ENCODE measurements at regions not wholly inside any gene's neighbourhood (a gene's known extent, or its start where the extent isn't known, plus 50 kb on each side); places are given as distances from the start of the nearest gene placed in this dataset.

DNA sequence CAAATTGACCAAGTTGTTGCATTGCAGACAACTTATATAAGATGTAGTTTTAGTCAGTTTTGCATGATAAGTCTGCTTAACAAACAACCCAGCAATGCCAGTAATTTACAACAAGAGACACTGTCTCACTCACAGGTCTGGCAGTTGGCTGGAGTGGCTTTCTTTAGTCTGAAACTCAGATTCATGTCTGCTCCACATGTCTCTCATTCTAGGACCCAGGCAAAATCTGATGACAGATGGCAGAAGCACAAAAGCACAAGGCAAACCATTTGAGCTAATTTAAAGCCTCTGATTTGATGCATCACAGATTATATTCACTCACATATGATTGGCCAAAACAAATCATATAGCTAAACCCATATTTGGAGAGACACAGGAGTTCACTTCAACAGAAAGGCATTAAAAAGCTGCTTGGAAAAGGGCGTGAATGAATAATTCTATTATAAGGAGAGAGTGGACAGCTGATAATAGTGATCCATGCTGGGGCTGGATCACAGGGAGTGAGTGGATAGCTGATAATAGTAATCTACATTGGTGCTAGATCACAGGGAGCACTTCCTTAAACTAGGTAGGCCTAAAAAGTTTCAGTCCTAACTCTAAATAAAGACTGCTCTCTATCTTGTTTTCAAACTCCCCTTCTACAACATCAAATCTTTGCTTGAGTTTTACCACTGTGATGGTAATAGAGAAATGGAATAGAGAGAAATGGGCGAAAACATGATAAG lies 593.2 kb upstream of the ZNF804A start:
- H3K79me2 ChIP-seq (ENCODE audit: insufficient read depth, low read length) = no peaks in the 10 kb centered on the region
- ATAC-seq = no peak
- ChIA-PET CTCF (no interaction called here), RAD21 (ENCODE audit: low non-redundant PET in 1 of 2, low total read pairs in 2 of 2, uncharacterized antibody in 2 of 2, unreplicated experiment in 2 of 2) (no interaction called here), POLR2A (no interaction called here)
- BruUV-seq (replicated peaks) = no TSS peak
- H3K27me3 ChIP-seq (ENCODE audit: insufficient read depth, low read length) = no peaks in the 10 kb centered on the region
- DNase-seq (ENCODE audit: low read depth, low spot score) = no peak
- no peaks in the 10 kb centered on the region for H3K9me3 ChIP-seq (ENCODE audit: control insufficient read depth in 1 of 2, insufficient read depth in 1 of 2, low read depth in 1 of 2, low read length in 2 of 2)
- no peak overlapping the region for H3K9ac ChIP-seq (ENCODE audit: low read length)
- TF ChIP-seq, protein P1, sequence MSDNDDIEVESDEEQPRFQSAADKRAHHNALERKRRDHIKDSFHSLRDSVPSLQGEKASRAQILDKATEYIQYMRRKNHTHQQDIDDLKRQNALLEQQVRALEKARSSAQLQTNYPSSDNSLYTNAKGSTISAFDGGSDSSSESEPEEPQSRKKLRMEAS (IDR thresholded peaks at IDR 0.05) = no peak
- H3K4me3 ChIP-seq (replicated peaks in 1 of 2; ENCODE audit: low read depth in 1 of 2, low read length in 2 of 2) = no peak overlapping the region
- H3K4me2 ChIP-seq (ENCODE audit: low read length) = no peak overlapping the region
- no peaks in the 10 kb centered on the region for H3K9me2 ChIP-seq (ENCODE audit: insufficient read depth)
- H3K36me3 ChIP-seq (ENCODE audit: control insufficient read depth in 1 of 2, insufficient read depth in 2 of 2, low read length in 2 of 2) = no peaks in the 10 kb centered on the region
- H3K27ac ChIP-seq (ENCODE audit: low read depth, low read length) = no peak overlapping the region
- H4K20me1 ChIP-seq (ENCODE audit: insufficient read depth) = no peaks in the 10 kb centered on the region
- H2AFZ ChIP-seq (ENCODE audit: low read depth, low read length, poor library complexity, severe bottlenecking) = no peak overlapping the region
- no peaks in the 10 kb centered on the region for H3K4me1 ChIP-seq (ENCODE audit: control insufficient read depth in 1 of 2, insufficient read depth in 2 of 2, low read length in 2 of 2)
- intact Hi-C loops (cut with micrococcal nuclease) = no loop called here

DNA sequence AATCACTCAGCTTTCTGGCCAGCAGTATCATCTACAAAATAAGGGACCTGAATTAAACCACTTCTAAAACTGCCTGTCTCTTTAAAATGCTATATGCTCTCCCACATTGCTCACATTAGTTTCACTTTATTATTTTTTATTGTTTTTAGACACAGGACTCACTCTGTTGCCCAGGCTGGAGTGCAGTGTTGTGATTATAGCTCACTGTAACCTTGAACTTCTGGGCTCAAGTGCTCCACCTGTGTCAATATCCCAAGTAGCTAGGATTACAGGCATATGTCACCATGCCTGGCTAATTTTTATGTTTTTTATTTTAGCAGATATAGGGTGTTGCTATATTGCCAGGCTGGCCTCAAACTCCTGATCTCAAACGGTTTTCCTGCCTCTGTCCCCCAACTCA lies 591.3 kb upstream of the ZNF804A start:
- no peaks in the 10 kb centered on the region for H3K9me3 ChIP-seq (ENCODE audit: control insufficient read depth in 1 of 2, insufficient read depth in 1 of 2, low read depth in 1 of 2, low read length in 2 of 2)
- no peak overlapping the region for H3K27ac ChIP-seq (ENCODE audit: low read depth, low read length)
- no peaks in the 10 kb centered on the region for H3K79me2 ChIP-seq (ENCODE audit: insufficient read depth, low read length)
- H2AFZ ChIP-seq (ENCODE audit: low read depth, low read length, poor library complexity, severe bottlenecking) = no peak overlapping the region
- CTCF ChIA-PET = no interaction called here
- RAD21 ChIA-PET (ENCODE audit: low non-redundant PET in 1 of 2, low total read pairs in 2 of 2, uncharacterized antibody in 2 of 2, unreplicated experiment in 2 of 2) = no interaction called here
- POLR2A ChIA-PET = no interaction called here
- no peak for DNase-seq (ENCODE audit: low read depth, low spot score)
- no TSS peak for BruUV-seq (replicated peaks)
- H3K9me2 ChIP-seq (ENCODE audit: insufficient read depth) = no peaks in the 10 kb centered on the region
- H3K36me3 ChIP-seq (ENCODE audit: control insufficient read depth in 1 of 2, insufficient read depth in 2 of 2, low read length in 2 of 2) = no peaks in the 10 kb centered on the region
- H3K27me3 ChIP-seq (ENCODE audit: insufficient read depth, low read length) = no peaks in the 10 kb centered on the region
- intact Hi-C loops (cut with micrococcal nuclease) = no loop called here
- no peak overlapping the region for H3K4me3 ChIP-seq (replicated peaks in 1 of 2; ENCODE audit: low read depth in 1 of 2, low read length in 2 of 2)
- H4K20me1 ChIP-seq (ENCODE audit: insufficient read depth) = no peaks in the 10 kb centered on the region
- no peak for ATAC-seq
- no peak overlapping the region for H3K9ac ChIP-seq (ENCODE audit: low read length)
- TF ChIP-seq SP1 (IDR thresholded peaks at IDR 0.05; ENCODE audit: low read depth) (no peak), SRF (IDR thresholded peaks at IDR 0.05; ENCODE audit: low read depth) (no peak), ELF1 (IDR thresholded peaks at IDR 0.05; ENCODE audit: borderline replicate concordance, low read depth) (no peak), ZFX (IDR thresholded peaks at IDR 0.05) (no peak), SIN3A (IDR thresholded peaks at IDR 0.05; ENCODE audit: low read depth) (no peak), TCF7L2 (IDR thresholded peaks at IDR 0.05; ENCODE audit: borderline replicate concordance, extremely low read depth, insufficient read depth, insufficient read length) (no peak)
- TF ChIP-seq, protein P2, sequence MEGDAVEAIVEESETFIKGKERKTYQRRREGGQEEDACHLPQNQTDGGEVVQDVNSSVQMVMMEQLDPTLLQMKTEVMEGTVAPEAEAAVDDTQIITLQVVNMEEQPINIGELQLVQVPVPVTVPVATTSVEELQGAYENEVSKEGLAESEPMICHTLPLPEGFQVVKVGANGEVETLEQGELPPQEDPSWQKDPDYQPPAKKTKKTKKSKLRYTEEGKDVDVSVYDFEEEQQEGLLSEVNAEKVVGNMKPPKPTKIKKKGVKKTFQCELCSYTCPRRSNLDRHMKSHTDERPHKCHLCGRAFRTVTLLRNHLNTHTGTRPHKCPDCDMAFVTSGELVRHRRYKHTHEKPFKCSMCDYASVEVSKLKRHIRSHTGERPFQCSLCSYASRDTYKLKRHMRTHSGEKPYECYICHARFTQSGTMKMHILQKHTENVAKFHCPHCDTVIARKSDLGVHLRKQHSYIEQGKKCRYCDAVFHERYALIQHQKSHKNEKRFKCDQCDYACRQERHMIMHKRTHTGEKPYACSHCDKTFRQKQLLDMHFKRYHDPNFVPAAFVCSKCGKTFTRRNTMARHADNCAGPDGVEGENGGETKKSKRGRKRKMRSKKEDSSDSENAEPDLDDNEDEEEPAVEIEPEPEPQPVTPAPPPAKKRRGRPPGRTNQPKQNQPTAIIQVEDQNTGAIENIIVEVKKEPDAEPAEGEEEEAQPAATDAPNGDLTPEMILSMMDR (IDR thresholded peaks at IDR 0.05 in 2 of 3, conservative IDR thresholded peaks at IDR 0.05 in 1 of 3; ENCODE audit: borderline replicate concordance in 1 of 3, insufficient read depth in 1 of 3, low read depth in 2 of 3, low read length in 2 of 3) = no peak
- no peaks in the 10 kb centered on the region for H3K4me1 ChIP-seq (ENCODE audit: control insufficient read depth in 1 of 2, insufficient read depth in 2 of 2, low read length in 2 of 2)
- H3K4me2 ChIP-seq (ENCODE audit: low read length) = no peak overlapping the region
